ENCODE measurements at regions not wholly inside any gene's neighbourhood (a gene's known extent, or its start where the extent isn't known, plus 50 kb on each side); places are given as distances from the start of the nearest gene placed in this dataset.

DNA sequence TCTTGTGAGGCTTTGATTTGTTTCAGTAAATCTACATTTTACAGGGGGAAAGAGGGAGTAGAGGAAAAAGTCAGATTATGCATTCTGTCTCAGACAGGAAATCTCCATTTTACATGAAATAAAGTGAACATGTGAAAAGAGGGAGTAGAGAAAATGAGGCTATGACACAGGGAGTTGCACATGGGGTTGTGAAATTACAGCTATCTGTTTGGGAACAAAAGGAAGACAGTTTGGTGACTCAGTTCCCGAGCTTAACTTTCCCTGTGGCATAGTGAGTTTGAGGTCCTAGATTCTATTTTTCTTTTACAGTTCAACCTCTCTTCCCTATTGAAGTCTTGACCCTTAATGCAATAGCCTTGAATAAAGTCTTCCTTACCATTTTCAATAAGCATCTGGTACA lies 63.2 kb upstream of the AGR3 start:
- in situ Hi-C loops (cut with MboI), result no loop called here
- SMC1A ChIA-PET (ENCODE audit: uncharacterized antibody, unreplicated experiment), result interaction anchor here (0.7 kb wide), 1 partner anchor 63 kb away, joined by 3 read pairs; no protein-coding TSS in a partner anchor
- no peaks in the 10 kb centered on the region; the same call in 2 of the 3 replicates for H3K9me3 ChIP-seq (replicated peaks; ENCODE audit: control insufficient read depth, insufficient read depth, low read length)
- DNase-seq (ENCODE audit: low read depth, low spot score) (no peak), ATAC-seq (no peak), FAIRE-seq (no peak)
- H3K79me2 ChIP-seq (ENCODE audit: control insufficient read depth, insufficient read depth, low read length), result no peaks in the 10 kb centered on the region
- H3K36me3 ChIP-seq (ENCODE audit: control insufficient read depth in 2 of 2, insufficient read depth in 2 of 2, low read length in 1 of 2), result no peaks in the 10 kb centered on the region
- POLR2A ChIA-PET, result no interaction called here
- H3K9ac ChIP-seq (ENCODE audit: control insufficient read depth, insufficient read depth, low read length), result no peak overlapping the region
- BruUV-seq (replicated peaks), result no TSS peak
- RAD21 ChIA-PET (ENCODE audit: unreplicated experiment), result no interaction called here
- no peaks in the 10 kb centered on the region for H3K4me1 ChIP-seq (ENCODE audit: control insufficient read depth, insufficient read depth, low read length)
- H3K27me3 ChIP-seq (replicated peaks in 1 of 2; ENCODE audit: control insufficient read depth in 2 of 2, insufficient read depth in 2 of 2, low read length in 1 of 2), result no peaks in the 10 kb centered on the region; a peak in 1 of 4 replicates
- no peaks in the 10 kb centered on the region for H4K20me1 ChIP-seq (ENCODE audit: control insufficient read depth, insufficient read depth)
- no peak overlapping the region for H3K27ac ChIP-seq (ENCODE audit: control insufficient read depth, insufficient read depth)
- TF ChIP-seq ELK1 (IDR thresholded peaks at IDR 0.05; ENCODE audit: low read depth, low read length) (no peak), ZNF384 (IDR thresholded peaks at IDR 0.05; ENCODE audit: borderline replicate concordance, low read depth, low read length) (no peak), ZSCAN29 (IDR thresholded peaks at IDR 0.05) (no peak), GATAD2B (conservative IDR thresholded peaks at IDR 0.05; ENCODE audit: low read depth) (no peak), KDM1A (IDR thresholded peaks at IDR 0.05; ENCODE audit: borderline replicate concordance) (no peak), RB1 (IDR thresholded peaks at IDR 0.05; ENCODE audit: borderline replicate concordance) (no peak), ZBTB33 (IDR thresholded peaks at IDR 0.05) (no peak), ETV6 (conservative IDR thresholded peaks at IDR 0.05 in 1 of 2, IDR thresholded peaks at IDR 0.05 in 1 of 2; ENCODE audit: borderline replicate concordance in 1 of 2, low read depth in 1 of 2) (no peak), ZNF24 (IDR thresholded peaks at IDR 0.05) (no peak), JUNB (IDR thresholded peaks at IDR 0.05) (no peak), BMI1 (IDR thresholded peaks at IDR 0.05; ENCODE audit: borderline replicate concordance) (no peak), NFIC (IDR thresholded peaks at IDR 0.05; ENCODE audit: low read depth, low read length) (no peak), NRF1 (conservative IDR thresholded peaks at IDR 0.05; ENCODE audit: low read depth, low read length) (no peak), POLR2AphosphoS2 (IDR thresholded peaks at IDR 0.05; ENCODE audit: low read depth, low read length) (no peak), BCL11A (IDR thresholded peaks at IDR 0.05; ENCODE audit: low read depth, low read length) (no peak), NFYA (IDR thresholded peaks at IDR 0.05; ENCODE audit: borderline replicate concordance, low read depth, low read length) (no peak), POLR2A (IDR thresholded peaks at IDR 0.05; ENCODE audit: low read depth, low read length) (no peak), FOS (IDR thresholded peaks at IDR 0.05; ENCODE audit: borderline replicate concordance, extremely low read depth, insufficient read length) (no peak)
- TF ChIP-seq, protein P1, sequence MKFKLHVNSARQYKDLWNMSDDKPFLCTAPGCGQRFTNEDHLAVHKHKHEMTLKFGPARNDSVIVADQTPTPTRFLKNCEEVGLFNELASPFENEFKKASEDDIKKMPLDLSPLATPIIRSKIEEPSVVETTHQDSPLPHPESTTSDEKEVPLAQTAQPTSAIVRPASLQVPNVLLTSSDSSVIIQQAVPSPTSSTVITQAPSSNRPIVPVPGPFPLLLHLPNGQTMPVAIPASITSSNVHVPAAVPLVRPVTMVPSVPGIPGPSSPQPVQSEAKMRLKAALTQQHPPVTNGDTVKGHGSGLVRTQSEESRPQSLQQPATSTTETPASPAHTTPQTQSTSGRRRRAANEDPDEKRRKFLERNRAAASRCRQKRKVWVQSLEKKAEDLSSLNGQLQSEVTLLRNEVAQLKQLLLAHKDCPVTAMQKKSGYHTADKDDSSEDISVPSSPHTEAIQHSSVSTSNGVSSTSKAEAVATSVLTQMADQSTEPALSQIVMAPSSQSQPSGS (IDR thresholded peaks at IDR 0.05; ENCODE audit: low read length), result no peak
- TF ChIP-seq, protein P2, sequence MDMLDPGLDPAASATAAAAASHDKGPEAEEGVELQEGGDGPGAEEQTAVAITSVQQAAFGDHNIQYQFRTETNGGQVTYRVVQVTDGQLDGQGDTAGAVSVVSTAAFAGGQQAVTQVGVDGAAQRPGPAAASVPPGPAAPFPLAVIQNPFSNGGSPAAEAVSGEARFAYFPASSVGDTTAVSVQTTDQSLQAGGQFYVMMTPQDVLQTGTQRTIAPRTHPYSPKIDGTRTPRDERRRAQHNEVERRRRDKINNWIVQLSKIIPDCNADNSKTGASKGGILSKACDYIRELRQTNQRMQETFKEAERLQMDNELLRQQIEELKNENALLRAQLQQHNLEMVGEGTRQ (IDR thresholded peaks at IDR 0.05; ENCODE audit: borderline replicate concordance, low read depth, low read length), result no peak
- intact Hi-C loops (cut with micrococcal nuclease; ENCODE audit: unreplicated experiment), result no loop called here
- 0% methylated on average over 1 of the region's 1 CpG for WGBS (ENCODE audit: insufficient coverage, insufficient replicate concordance, low lambda C conversion rate, missing lambda C conversion rate)
- H3K4me3 ChIP-seq, result no peak overlapping the region
- H2AFZ ChIP-seq (ENCODE audit: control insufficient read depth, low read depth, low read length), result no peak overlapping the region
- no peak overlapping the region for H3K4me2 ChIP-seq (ENCODE audit: control insufficient read depth, insufficient read depth)
- CTCF ChIA-PET, result no interaction called here
